Epithelial cell of proximal tubule (primary cell): ENCODE measurements at regions not wholly inside any gene's neighbourhood (a gene's known extent, or its start where the extent isn't known, plus 50 kb on each side); places are given as distances from the start of the nearest gene placed in this dataset.

Experiments used
- DNase-seq: peaks from one replicate; pipeline ENCODE4 v3.0.0-alpha.2; 2011; ENCODE audit warnings: low read depth
- H3K4me3 ChIP-seq: 2 replicates; pipeline ENCODE4 v1.5.1; 2011; ENCODE audit warnings: low read depth, mild to moderate bottlenecking, low read length
- TF ChIP-seq, protein P1 (sequence below): conservative IDR thresholded peaks from 2 replicates; pipeline ENCODE4 v1.5.1; 2012; ENCODE audit warnings: low read depth, mild to moderate bottlenecking, low read length

DNA sequence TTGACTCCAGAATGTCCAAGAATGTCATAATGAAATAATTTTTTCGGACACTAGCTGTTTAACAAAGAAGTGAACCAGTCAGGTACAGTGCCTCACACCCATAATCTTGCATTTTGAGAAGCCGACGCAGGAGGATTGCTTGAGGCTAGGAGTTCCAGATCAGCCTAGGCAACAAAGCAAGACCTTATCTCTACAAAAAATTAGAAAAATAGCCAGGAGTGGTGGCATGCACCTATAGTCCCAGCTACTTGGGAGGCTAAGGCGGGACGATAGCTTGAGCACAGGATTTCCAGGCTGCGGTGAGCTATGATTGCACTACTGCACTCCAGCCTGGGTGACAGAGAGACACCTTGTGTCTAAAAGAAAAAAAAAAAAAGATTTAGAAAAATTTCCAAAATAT, 235.8 kb upstream of the FN1 start:
- H3K4me3 ChIP-seq: no peak overlapping the region
- TF ChIP-seq, protein P1, sequence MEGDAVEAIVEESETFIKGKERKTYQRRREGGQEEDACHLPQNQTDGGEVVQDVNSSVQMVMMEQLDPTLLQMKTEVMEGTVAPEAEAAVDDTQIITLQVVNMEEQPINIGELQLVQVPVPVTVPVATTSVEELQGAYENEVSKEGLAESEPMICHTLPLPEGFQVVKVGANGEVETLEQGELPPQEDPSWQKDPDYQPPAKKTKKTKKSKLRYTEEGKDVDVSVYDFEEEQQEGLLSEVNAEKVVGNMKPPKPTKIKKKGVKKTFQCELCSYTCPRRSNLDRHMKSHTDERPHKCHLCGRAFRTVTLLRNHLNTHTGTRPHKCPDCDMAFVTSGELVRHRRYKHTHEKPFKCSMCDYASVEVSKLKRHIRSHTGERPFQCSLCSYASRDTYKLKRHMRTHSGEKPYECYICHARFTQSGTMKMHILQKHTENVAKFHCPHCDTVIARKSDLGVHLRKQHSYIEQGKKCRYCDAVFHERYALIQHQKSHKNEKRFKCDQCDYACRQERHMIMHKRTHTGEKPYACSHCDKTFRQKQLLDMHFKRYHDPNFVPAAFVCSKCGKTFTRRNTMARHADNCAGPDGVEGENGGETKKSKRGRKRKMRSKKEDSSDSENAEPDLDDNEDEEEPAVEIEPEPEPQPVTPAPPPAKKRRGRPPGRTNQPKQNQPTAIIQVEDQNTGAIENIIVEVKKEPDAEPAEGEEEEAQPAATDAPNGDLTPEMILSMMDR: no peak
- DNase-seq: no peak

DNA sequence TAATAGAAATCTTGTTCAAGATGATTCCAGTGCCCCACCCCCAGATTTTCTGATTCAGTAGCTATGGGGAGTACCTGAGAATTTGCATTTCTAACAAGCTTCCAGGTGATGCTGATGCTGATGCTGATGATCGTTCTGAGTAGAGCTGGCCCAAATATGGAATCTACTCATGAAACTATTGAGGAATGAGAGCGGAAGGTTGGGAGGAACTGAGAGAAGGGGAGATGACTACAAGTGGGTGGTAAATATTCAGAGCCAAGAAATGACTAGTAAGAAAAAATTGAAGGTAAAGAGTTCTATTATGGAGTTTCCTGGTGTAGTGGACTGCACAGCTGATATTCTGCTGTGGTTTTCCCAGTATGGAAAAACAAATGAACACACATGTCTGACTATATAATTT, 235.4 kb upstream of the FN1 start:
- DNase-seq: no peak
- TF ChIP-seq, protein P1: no peak
- no peak overlapping the region for H3K4me3 ChIP-seq

- TF ChIP-seq, protein P1: no peak
- H3K4me3 ChIP-seq: no peak overlapping the region
- DNase-seq: no peak
Observed at GRCh38 chr2:215670396-215670795, 234.5 kb upstream of the FN1 start.

- TF ChIP-seq, protein P1: no peak
- H3K4me3 ChIP-seq: no peak overlapping the region
- DNase-seq: no peak
Observed at GRCh38 chr2:215668378-215668775, 232.5 kb upstream of the FN1 start.

DNA sequence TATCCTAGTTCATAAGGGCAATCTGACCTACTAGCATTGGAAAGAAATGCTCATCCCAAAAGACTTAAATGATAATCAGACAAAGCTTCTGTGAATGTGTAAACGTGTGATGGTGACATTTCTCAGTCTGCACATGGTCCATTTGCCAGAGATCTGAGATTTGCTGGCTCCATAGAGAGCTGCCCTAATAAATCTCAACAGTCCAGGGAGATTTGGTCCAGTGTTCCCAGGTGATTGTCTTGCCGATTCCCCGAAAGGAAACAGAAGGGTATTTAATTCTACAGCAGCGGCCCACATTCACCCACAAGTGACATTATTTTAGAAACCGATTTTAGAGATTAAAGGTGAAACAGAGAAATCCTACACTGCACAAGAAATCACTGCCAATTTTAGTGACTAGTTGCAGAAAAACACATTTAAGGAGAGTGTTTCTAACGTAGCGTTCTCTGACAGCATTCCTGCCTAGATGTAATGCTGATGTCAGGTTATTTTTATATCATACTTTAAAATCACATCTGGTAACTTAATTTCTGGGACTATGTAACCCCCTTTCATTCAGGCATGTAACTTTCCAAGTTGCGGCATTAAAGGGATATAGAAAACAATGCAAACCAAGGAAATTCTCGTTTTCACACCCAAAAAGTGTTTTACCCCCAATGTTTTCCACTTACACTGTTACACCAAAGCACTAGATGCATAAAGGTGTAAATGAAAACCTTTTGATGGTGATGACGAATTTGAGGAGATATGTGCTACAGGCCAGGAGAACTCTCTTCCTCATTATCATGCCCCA, 231.9 kb upstream of the FN1 start:
- TF ChIP-seq, protein P1: no peak
- H3K4me3 ChIP-seq: no peak overlapping the region

DNA sequence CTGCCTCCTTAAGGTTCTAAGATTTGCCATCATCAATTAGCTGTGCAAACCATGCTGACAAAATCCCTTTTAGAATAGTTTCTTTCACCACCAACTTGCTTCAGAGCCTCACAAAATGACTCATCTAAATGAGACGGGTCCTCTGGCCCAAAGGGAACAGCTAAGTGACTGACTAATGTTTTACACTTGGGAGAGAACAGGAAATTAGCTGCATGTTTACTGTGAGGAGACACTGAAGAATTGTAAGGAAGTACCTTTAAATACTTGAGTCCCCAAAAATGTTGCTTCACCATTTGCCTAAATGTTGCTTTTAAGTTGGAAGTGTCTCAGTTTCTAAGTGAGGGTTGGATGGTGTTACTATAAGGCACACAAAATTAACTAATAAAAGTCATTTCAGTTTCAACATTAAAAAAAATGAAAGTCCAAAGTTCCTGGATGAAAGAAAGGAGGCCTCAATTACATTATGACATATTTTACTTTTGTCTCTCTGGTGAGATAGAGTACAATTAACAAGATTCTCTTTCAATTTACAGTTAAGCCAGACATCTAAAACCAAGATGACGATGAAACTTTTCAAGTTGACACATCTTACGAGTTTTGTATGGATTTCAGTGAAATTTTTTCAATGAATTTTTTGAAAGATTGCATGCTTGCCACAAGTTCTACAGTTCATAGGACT, 229.1 kb upstream of the FN1 start:
- DNase-seq: peak; percentile 86
- TF ChIP-seq, protein P1: no peak
- no peak overlapping the region for H3K4me3 ChIP-seq

More for the DNA sequence above, 231.9 kb upstream of the FN1 start:
- no peak for DNase-seq

DNA sequence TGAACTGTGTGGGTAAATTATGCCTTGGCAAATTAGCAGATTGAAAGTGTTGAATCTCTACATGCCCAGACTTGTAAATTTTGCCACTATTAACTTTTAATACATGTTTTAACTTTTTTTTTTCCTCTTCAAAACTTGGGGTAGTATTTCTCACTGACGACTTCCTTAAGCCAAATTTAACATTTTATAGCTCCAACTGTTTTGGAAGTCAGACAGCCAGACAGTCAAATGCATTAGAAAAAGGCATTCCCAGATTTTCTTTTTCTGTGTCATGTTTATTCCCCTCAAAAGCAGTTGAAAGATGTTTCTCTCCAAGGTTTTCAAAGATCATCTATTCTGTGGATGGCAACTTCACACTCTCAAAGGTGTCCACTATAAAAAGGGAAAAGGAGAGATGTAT, 226.8 kb upstream of the FN1 start:
- DNase-seq: no peak
- no peak overlapping the region for H3K4me3 ChIP-seq
- TF ChIP-seq, protein P1: no peak
